ENCODE measurements at regions not wholly inside any gene's neighbourhood (a gene's known extent, or its start where the extent isn't known, plus 50 kb on each side); places are given as distances from the start of the nearest gene placed in this dataset.

DNA sequence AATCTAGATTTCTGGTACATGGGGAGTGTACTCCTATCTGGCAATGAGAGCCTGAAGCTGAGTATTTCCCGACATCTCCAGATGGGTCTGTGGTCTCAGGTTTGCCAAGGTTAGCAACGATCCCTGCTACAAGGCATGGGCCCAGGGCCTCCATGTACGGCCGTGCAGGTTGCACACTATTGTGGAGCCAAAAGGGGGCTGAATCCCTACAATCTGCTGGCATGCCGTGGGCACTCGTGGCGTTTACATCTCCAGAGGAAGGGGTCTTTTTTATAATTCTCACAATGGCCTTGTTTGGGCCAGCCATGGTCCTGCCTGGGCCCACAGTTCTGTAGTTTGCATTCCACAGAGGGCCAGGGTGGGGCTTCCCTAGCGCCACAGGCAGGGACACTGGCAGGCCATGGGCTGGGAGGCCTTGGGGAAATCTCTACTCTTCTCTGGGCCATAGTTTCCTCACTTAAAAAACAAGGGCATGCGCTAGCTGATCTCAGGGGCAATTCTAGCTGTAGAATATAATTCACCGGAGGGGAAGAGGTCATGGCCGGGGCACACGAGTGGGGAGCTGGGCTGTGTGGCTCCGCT, 68.9 kb upstream of the TLE3 start (continued):
- TF ChIP-seq, protein P1, sequence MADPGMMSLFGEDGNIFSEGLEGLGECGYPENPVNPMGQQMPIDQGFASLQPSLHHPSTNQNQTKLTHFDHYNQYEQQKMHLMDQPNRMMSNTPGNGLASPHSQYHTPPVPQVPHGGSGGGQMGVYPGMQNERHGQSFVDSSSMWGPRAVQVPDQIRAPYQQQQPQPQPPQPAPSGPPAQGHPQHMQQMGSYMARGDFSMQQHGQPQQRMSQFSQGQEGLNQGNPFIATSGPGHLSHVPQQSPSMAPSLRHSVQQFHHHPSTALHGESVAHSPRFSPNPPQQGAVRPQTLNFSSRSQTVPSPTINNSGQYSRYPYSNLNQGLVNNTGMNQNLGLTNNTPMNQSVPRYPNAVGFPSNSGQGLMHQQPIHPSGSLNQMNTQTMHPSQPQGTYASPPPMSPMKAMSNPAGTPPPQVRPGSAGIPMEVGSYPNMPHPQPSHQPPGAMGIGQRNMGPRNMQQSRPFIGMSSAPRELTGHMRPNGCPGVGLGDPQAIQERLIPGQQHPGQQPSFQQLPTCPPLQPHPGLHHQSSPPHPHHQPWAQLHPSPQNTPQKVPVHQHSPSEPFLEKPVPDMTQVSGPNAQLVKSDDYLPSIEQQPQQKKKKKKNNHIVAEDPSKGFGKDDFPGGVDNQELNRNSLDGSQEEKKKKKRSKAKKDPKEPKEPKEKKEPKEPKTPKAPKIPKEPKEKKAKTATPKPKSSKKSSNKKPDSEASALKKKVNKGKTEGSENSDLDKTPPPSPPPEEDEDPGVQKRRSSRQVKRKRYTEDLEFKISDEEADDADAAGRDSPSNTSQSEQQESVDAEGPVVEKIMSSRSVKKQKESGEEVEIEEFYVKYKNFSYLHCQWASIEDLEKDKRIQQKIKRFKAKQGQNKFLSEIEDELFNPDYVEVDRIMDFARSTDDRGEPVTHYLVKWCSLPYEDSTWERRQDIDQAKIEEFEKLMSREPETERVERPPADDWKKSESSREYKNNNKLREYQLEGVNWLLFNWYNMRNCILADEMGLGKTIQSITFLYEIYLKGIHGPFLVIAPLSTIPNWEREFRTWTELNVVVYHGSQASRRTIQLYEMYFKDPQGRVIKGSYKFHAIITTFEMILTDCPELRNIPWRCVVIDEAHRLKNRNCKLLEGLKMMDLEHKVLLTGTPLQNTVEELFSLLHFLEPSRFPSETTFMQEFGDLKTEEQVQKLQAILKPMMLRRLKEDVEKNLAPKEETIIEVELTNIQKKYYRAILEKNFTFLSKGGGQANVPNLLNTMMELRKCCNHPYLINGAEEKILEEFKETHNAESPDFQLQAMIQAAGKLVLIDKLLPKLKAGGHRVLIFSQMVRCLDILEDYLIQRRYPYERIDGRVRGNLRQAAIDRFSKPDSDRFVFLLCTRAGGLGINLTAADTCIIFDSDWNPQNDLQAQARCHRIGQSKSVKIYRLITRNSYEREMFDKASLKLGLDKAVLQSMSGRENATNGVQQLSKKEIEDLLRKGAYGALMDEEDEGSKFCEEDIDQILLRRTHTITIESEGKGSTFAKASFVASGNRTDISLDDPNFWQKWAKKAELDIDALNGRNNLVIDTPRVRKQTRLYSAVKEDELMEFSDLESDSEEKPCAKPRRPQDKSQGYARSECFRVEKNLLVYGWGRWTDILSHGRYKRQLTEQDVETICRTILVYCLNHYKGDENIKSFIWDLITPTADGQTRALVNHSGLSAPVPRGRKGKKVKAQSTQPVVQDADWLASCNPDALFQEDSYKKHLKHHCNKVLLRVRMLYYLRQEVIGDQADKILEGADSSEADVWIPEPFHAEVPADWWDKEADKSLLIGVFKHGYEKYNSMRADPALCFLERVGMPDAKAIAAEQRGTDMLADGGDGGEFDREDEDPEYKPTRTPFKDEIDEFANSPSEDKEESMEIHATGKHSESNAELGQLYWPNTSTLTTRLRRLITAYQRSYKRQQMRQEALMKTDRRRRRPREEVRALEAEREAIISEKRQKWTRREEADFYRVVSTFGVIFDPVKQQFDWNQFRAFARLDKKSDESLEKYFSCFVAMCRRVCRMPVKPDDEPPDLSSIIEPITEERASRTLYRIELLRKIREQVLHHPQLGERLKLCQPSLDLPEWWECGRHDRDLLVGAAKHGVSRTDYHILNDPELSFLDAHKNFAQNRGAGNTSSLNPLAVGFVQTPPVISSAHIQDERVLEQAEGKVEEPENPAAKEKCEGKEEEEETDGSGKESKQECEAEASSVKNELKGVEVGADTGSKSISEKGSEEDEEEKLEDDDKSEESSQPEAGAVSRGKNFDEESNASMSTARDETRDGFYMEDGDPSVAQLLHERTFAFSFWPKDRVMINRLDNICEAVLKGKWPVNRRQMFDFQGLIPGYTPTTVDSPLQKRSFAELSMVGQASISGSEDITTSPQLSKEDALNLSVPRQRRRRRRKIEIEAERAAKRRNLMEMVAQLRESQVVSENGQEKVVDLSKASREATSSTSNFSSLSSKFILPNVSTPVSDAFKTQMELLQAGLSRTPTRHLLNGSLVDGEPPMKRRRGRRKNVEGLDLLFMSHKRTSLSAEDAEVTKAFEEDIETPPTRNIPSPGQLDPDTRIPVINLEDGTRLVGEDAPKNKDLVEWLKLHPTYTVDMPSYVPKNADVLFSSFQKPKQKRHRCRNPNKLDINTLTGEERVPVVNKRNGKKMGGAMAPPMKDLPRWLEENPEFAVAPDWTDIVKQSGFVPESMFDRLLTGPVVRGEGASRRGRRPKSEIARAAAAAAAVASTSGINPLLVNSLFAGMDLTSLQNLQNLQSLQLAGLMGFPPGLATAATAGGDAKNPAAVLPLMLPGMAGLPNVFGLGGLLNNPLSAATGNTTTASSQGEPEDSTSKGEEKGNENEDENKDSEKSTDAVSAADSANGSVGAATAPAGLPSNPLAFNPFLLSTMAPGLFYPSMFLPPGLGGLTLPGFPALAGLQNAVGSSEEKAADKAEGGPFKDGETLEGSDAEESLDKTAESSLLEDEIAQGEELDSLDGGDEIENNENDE (IDR thresholded peaks at IDR 0.05; ENCODE audit: insufficient replicate concordance, low read length): no peak
- TF ChIP-seq, protein P2, sequence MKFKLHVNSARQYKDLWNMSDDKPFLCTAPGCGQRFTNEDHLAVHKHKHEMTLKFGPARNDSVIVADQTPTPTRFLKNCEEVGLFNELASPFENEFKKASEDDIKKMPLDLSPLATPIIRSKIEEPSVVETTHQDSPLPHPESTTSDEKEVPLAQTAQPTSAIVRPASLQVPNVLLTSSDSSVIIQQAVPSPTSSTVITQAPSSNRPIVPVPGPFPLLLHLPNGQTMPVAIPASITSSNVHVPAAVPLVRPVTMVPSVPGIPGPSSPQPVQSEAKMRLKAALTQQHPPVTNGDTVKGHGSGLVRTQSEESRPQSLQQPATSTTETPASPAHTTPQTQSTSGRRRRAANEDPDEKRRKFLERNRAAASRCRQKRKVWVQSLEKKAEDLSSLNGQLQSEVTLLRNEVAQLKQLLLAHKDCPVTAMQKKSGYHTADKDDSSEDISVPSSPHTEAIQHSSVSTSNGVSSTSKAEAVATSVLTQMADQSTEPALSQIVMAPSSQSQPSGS (IDR thresholded peaks at IDR 0.05; ENCODE audit: low read length): no peak
- no peak for TF ChIP-seq KDM1A (IDR thresholded peaks at IDR 0.05; ENCODE audit: borderline replicate concordance, low read length)
- no peak for TF ChIP-seq SAP30 (IDR thresholded peaks at IDR 0.05; ENCODE audit: insufficient read depth, insufficient replicate concordance, low read length)
- TF ChIP-seq, protein P3, sequence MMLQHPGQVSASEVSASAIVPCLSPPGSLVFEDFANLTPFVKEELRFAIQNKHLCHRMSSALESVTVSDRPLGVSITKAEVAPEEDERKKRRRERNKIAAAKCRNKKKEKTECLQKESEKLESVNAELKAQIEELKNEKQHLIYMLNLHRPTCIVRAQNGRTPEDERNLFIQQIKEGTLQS (IDR thresholded peaks at IDR 0.05; ENCODE audit: insufficient read depth, low read depth, low read length): no peak
- TF ChIP-seq SIX5 (IDR thresholded peaks at IDR 0.05; ENCODE audit: low read depth, low read length): no peak
- TF ChIP-seq CBX8 (IDR thresholded peaks at IDR 0.05; ENCODE audit: borderline replicate concordance, low read depth, low read length): no peak
- TF ChIP-seq CBX5 (IDR thresholded peaks at IDR 0.05; ENCODE audit: low read depth, low read length): no peak
- no peak for TF ChIP-seq POLR2A (IDR thresholded peaks at IDR 0.05; ENCODE audit: control extremely low read depth in 1 of 2, low read depth in 2 of 2, low read length in 2 of 2)

Measured in H1 (cell line).